Nephron progenitor cell (in vitro differentiated cells): ENCODE measurements at regions not wholly inside any gene's neighbourhood (a gene's known extent, or its start where the extent isn't known, plus 50 kb on each side); places are given as distances from the start of the nearest gene placed in this dataset.

Experiments
- DNase-seq: peaks from one replicate; pipeline ENCODE4 v3.0.0; 2021
- H3K27ac Mint-ChIP-seq: 2 replicates; pipeline ENCODE4 v1.8.0; 2021; ENCODE audit warnings: mild to moderate bottlenecking, moderate library complexity, mixed read lengths
- H3K27me3 Mint-ChIP-seq: 2 replicates; pipeline ENCODE4 v1.8.0; 2021; ENCODE audit warnings: mild to moderate bottlenecking, low read depth, mixed read lengths; ENCODE audit not compliant: poor library complexity
- H3K36me3 Mint-ChIP-seq: 2 replicates; pipeline ENCODE4 v1.8.0; 2021; ENCODE audit warnings: low read depth, mixed read lengths
- H3K4me1 Mint-ChIP-seq: 2 replicates; pipeline ENCODE4 v1.8.0; 2021; ENCODE audit warnings: mixed read lengths
- H3K4me3 Mint-ChIP-seq: 2 replicates; pipeline ENCODE4 v1.8.0; 2021; ENCODE audit warnings: mild to moderate bottlenecking, moderate library complexity, mixed read lengths
- H3K9me3 Mint-ChIP-seq: 2 replicates; pipeline ENCODE4 v1.8.0; 2021; ENCODE audit warnings: mild to moderate bottlenecking, moderate library complexity, mixed read lengths
- CTCF ChIP-seq: fragments of 200-600 bp; sonication (generic); IDR thresholded peaks from 2 replicates; pipeline ENCODE4 v1.5.0; 2021; ENCODE audit warnings: antibody characterized with exemption

GRCh38 chr14:101362529-101363260, 198.6 kb upstream of the DIO3 start:
- Mint-ChIP-seq H3K27ac (peak overlapping the region; percentile 72), H3K4me3 (peak overlapping the region; percentile 21), H3K27me3 (peaks cover 12% of the 10 kb centered on the region), H3K36me3 (no peaks in the 10 kb centered on the region), H3K4me1 (peaks cover 94% of the 10 kb centered on the region), H3K9me3 (no peaks in the 10 kb centered on the region)
- no peak for TF ChIP-seq CTCF
- no peak for DNase-seq

- no peak for TF ChIP-seq CTCF
- Mint-ChIP-seq H3K36me3 (no peaks in the 10 kb centered on the region), H3K27ac (peak overlapping the region; percentile 72), H3K4me3 (peak overlapping the region; percentile 35), H3K9me3 (no peaks in the 10 kb centered on the region), H3K27me3 (peaks cover 12% of the 10 kb centered on the region), H3K4me1 (peaks cover 100% of the 10 kb centered on the region)
- no peak for DNase-seq
Measured at GRCh38 chr14:101363261-101363555, 198.1 kb upstream of the DIO3 start.

- no peak for TF ChIP-seq CTCF
- DNase-seq: no peak
- Mint-ChIP-seq H3K9me3 (no peaks in the 10 kb centered on the region), H3K27ac (no peak overlapping the region), H3K4me1 (peaks cover 100% of the 10 kb centered on the region), H3K4me3 (no peak overlapping the region), H3K27me3 (peaks cover 16% of the 10 kb centered on the region), H3K36me3 (no peaks in the 10 kb centered on the region)
Measured at GRCh38 chr14:101363880-101364391, 197.4 kb upstream of the DIO3 start.

GRCh38 chr14:101364503-101365328, 196.6 kb upstream of the DIO3 start:
- Mint-ChIP-seq H3K4me1 (peaks cover 93% of the 10 kb centered on the region), H3K27ac (peak overlapping the region; percentile 59), H3K36me3 (no peaks in the 10 kb centered on the region), H3K9me3 (no peaks in the 10 kb centered on the region), H3K4me3 (peak overlapping the region; percentile 24), H3K27me3 (peaks cover 16% of the 10 kb centered on the region)
- DNase-seq: peak; percentile 66
- TF ChIP-seq CTCF: no peak

GRCh38 chr14:101365329-101366158, 195.8 kb upstream of the DIO3 start:
- Mint-ChIP-seq H3K9me3 (no peaks in the 10 kb centered on the region), H3K27ac (peak overlapping the region; percentile 96)

More at GRCh38 chr14:101365329-101366158, 195.8 kb upstream of the DIO3 start:
- peak; percentile 60 for DNase-seq
- Mint-ChIP-seq H3K27me3 (peaks cover 16% of the 10 kb centered on the region), H3K4me1 (peaks cover 85% of the 10 kb centered on the region), H3K36me3 (no peaks in the 10 kb centered on the region), H3K4me3 (no peak overlapping the region)
- no peak for TF ChIP-seq CTCF
